ENCODE measurements at regions not wholly inside any gene's neighbourhood (a gene's known extent, or its start where the extent isn't known, plus 50 kb on each side); places are given as distances from the start of the nearest gene placed in this dataset.

DNA sequence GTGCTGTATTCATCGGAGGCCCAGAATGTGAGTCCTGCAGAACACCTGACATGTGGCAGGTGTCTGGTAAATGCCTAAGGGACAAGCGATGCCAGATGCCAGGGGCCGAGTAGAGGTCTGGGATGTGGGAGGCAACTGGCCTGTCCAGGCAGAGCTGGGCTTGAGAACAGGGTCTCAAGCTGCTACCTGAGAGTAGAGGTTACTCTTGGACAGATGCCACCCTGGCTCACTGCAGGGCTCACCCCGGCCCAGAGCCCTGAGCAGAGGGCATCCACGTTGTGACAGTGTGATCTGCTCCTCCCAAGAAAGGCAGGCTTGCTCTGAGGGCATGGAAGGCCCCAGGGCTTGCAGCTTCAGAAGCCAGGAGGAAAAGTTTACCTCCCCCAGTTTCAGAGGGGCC, 692.0 kb upstream of the ID2 start:
- no peak for DNase-seq (ENCODE audit: low read depth in 2 of 2)
- TF ChIP-seq, protein P1, sequence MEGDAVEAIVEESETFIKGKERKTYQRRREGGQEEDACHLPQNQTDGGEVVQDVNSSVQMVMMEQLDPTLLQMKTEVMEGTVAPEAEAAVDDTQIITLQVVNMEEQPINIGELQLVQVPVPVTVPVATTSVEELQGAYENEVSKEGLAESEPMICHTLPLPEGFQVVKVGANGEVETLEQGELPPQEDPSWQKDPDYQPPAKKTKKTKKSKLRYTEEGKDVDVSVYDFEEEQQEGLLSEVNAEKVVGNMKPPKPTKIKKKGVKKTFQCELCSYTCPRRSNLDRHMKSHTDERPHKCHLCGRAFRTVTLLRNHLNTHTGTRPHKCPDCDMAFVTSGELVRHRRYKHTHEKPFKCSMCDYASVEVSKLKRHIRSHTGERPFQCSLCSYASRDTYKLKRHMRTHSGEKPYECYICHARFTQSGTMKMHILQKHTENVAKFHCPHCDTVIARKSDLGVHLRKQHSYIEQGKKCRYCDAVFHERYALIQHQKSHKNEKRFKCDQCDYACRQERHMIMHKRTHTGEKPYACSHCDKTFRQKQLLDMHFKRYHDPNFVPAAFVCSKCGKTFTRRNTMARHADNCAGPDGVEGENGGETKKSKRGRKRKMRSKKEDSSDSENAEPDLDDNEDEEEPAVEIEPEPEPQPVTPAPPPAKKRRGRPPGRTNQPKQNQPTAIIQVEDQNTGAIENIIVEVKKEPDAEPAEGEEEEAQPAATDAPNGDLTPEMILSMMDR (IDR thresholded peaks at IDR 0.05; ENCODE audit: low read depth, low read length): no peak
- no peak overlapping the region for H3K4me3 ChIP-seq (replicated peaks in 1 of 2; ENCODE audit: low read depth in 2 of 2, low read length in 2 of 2)

DNA sequence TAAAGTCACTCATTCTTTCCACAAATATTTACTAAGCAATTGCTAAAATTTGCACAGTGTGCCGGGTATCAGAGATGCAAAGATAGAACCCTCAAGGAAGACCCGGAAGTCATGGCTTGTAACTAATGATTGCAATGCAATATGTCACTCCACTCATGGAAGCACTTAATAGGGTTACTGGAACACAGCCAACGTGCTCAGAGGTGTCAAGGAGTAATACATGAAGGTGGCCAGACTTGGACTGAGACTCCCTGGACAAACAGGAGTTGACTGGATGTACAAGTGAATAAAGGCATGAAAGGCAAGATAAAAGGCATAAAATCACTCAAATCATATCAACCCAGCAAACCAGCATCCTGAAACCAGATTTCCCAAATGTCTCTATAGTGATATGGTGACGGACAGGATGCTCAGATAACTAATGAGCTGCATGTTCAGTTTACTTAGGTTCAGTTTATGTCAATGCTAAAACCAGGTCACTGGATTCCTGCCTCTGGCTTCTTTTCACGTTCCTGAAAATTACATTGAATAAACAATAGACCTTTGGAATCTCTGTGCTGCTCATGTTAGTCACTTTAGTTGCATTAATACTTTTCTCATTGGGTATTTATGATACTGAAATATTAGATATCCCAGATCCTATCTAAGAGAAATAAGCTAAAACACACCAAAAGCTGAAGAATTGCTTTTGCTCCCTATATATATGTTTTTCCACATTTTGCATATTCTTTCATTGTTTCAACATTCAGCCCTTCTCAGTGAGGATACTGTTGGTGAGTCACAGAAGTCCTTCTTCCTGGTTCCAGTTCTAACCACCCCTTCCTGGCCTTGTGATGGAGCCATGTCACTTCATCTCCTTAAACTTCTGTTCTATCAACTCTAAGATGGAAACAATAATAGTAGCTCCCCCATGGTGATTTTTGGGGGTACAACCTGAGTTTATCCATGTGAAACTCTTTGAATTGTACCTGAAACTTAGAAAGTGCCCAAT, 688.9 kb upstream of the ID2 start:
- TF ChIP-seq, protein P1 (IDR thresholded peaks at IDR 0.05; ENCODE audit: low read depth, low read length): no peak
- DNase-seq (ENCODE audit: low read depth in 2 of 2): peak in 1 of 2 donors; percentile 4
- H3K4me3 ChIP-seq (replicated peaks in 1 of 2; ENCODE audit: low read depth in 2 of 2, low read length in 2 of 2): no peak overlapping the region

DNA sequence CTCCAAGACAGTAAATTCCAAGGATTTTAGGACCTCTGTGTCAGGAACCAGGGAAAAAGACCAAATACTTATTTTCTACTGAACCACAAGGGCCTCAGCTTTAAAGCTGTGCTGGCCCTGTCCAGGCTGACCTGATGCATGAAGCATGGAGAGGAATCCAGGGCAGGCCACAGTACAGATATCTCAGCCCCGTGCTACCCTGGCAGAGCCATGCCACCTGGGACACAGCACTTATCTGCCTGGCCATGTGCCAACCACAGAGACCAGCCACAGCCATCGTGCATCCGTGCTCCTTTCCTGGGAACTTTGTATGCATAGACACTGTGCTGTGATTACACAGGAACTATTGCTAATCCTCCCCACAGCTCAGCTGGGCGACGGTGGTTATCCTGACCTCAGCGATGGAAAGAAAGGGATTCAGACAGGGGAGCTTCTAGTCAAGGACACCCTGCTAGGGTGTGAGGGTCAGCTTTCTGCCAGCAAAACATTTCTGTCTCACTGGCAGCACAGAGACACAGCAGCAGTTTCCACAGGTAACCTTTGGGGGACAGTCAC, 687.4 kb upstream of the ID2 start:
- TF ChIP-seq, protein P1 (IDR thresholded peaks at IDR 0.05; ENCODE audit: low read depth, low read length): no peak
- H3K4me3 ChIP-seq (replicated peaks in 1 of 2; ENCODE audit: low read depth in 2 of 2, low read length in 2 of 2): no peak overlapping the region
- DNase-seq (ENCODE audit: low read depth in 2 of 2): no peak

DNA sequence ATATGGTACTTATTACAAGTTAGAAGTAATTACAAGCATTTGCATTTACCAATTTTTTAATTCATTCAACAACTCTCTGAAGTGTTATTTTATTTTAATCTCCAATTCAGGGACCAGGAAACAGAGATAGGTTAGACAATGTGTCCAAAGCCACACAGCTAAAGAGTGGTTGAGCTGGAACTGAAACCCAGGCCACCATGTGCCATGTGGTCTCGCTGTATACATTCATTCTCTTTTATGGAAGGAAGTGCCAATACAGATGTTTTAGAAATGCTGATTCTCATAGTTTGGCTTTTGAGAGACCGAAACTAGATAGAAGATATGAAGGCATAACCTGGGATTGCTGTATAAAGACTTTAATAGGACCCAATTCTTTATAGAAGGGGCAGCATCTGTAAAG, 684.6 kb upstream of the ID2 start:
- no peak overlapping the region for H3K4me3 ChIP-seq (replicated peaks in 1 of 2; ENCODE audit: low read depth in 2 of 2, low read length in 2 of 2)
- DNase-seq (ENCODE audit: low read depth in 2 of 2): no peak
- TF ChIP-seq, protein P1 (IDR thresholded peaks at IDR 0.05; ENCODE audit: low read depth, low read length): no peak

DNA sequence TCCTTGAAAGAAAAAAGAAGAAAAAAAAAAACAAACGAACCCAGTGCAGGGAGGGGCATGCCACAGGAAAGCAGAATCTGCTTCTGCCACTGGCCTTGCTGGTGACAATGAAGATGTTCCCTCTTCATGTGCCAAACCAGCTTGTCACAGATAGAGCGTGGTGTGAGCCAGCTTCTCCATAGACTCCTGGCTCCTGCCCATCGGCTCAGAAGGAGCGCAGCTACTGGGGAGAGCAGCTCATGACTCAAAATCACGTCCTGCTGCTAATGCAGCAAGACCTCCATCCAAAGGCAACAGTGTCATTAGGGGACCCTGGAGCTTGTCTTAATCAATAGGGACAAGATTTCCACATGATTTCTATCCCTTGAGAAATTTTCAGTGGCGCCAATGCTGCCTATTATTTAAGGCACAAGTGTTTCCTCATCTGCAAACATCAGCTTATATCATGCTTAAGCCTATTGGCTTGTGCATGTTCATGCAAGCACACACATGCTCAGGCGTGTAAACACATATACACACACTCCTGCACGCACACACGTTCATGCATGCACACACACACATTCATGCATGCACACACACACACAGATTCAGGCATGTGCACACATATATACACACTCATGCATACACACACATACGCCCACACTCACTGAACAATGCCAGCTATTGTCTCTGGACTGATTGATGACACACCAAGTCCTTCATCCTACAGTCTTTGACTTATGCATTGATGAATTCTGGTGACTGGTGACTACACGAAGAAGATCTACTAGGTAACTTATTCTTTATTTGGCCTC, 682.0 kb upstream of the ID2 start:
- TF ChIP-seq, protein P1 (IDR thresholded peaks at IDR 0.05; ENCODE audit: low read depth, low read length): no peak
- no peak overlapping the region for H3K4me3 ChIP-seq (replicated peaks in 1 of 2; ENCODE audit: low read depth in 2 of 2, low read length in 2 of 2)
- DNase-seq (ENCODE audit: low read depth in 2 of 2): no peak

DNA sequence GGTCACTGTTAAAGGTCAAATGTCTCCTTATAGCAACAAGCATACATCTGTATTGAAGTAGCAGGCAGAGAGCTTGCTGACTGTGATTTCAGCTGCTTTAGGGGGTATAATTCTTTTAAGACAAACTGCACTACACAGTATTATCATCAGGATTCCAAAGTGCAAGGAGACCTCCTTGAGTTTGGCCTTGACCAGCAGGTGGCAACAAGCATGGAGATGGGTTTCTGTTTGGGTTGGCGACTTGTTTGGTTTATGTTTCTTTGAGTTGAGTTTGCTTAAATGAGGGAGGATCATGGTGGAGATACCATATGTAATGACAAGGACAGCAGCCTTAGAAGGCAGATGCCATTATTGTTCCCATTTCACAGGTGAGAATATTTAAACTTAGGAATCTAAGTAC, 681.0 kb upstream of the ID2 start:
- peak in 1 of 2 donors; percentile 10 for DNase-seq (ENCODE audit: low read depth in 2 of 2)
- TF ChIP-seq, protein P1 (IDR thresholded peaks at IDR 0.05; ENCODE audit: low read depth, low read length): peak; percentile 28
- H3K4me3 ChIP-seq (replicated peaks in 1 of 2; ENCODE audit: low read depth in 2 of 2, low read length in 2 of 2): no peak overlapping the region
